ENCODE measurements at regions not wholly inside any gene's neighbourhood (a gene's known extent, or its start where the extent isn't known, plus 50 kb on each side); places are given as distances from the start of the nearest gene placed in this dataset.
"Not testable (repeated sequence)": the region's sequence is repeated elsewhere in the genome, so short reads cannot be mapped to it uniquely, and the experiment has no call there.

GRCh38 chr21:23968008-23968407 lies 1639.3 kb downstream of the MRPL39 start:
- H3K27ac Mint-ChIP-seq, result no peak overlapping the region
- H3K27me3 Mint-ChIP-seq, result no peaks in the 10 kb centered on the region
- H3K4me1 Mint-ChIP-seq (ENCODE audit: low read depth), result peaks cover 15% of the 10 kb centered on the region
- H3K9me3 Mint-ChIP-seq, result no peaks in the 10 kb centered on the region
- no peaks in the 10 kb centered on the region for H3K36me3 Mint-ChIP-seq (ENCODE audit: low read depth)
- H3K4me3 Mint-ChIP-seq, result no peak overlapping the region

GRCh38 chr21:23963454-23963853 lies 1643.8 kb downstream of the MRPL39 start:
- Mint-ChIP-seq H3K36me3 (ENCODE audit: low read depth) (no peaks in the 10 kb centered on the region), H3K4me1 (ENCODE audit: low read depth) (peaks cover 4% of the 10 kb centered on the region), H3K9me3 (no peaks in the 10 kb centered on the region)

GRCh38 chr21:23960769-23961168 lies 1646.5 kb downstream of the MRPL39 start:
- H3K9me3 Mint-ChIP-seq, result no peaks in the 10 kb centered on the region
- H3K27me3 Mint-ChIP-seq, result no peaks in the 10 kb centered on the region
- H3K27ac Mint-ChIP-seq, result no peak overlapping the region
- no peaks in the 10 kb centered on the region for H3K36me3 Mint-ChIP-seq (ENCODE audit: low read depth)
- peaks cover 4% of the 10 kb centered on the region for H3K4me1 Mint-ChIP-seq (ENCODE audit: low read depth)
- H3K4me3 Mint-ChIP-seq, result no peak overlapping the region

More at GRCh38 chr21:23963454-23963853, 1643.8 kb downstream of the MRPL39 start:
- H3K4me3 Mint-ChIP-seq, result no peak overlapping the region
- H3K27ac Mint-ChIP-seq, result no peak overlapping the region
- H3K27me3 Mint-ChIP-seq, result no peaks in the 10 kb centered on the region

- no peaks in the 10 kb centered on the region for H3K36me3 Mint-ChIP-seq (ENCODE audit: low read depth)
- peak overlapping the region; percentile 43 for H3K4me3 Mint-ChIP-seq
- no peaks in the 10 kb centered on the region for H3K27me3 Mint-ChIP-seq
- peaks cover 17% of the 10 kb centered on the region for H3K4me1 Mint-ChIP-seq (ENCODE audit: low read depth)
- no peak overlapping the region for H3K27ac Mint-ChIP-seq
- H3K9me3 Mint-ChIP-seq, result no peaks in the 10 kb centered on the region
Observed at GRCh38 chr21:23955135-23955843, 1652.0 kb downstream of the MRPL39 start.

- Mint-ChIP-seq H3K36me3 (ENCODE audit: low read depth) (no peaks in the 10 kb centered on the region), H3K27ac (no peak overlapping the region), H3K9me3 (no peaks in the 10 kb centered on the region), H3K27me3 (no peaks in the 10 kb centered on the region), H3K4me1 (ENCODE audit: low read depth) (peaks cover 31% of the 10 kb centered on the region), H3K4me3 (no peak overlapping the region)
Observed at GRCh38 chr21:23952269-23952668, 1655.0 kb downstream of the MRPL39 start.

GRCh38 chr21:23951251-23951650 lies 1656.0 kb downstream of the MRPL39 start:
- H3K27me3 Mint-ChIP-seq, result no peaks in the 10 kb centered on the region
- H3K4me1 Mint-ChIP-seq (ENCODE audit: low read depth), result peaks cover 31% of the 10 kb centered on the region
- peaks cover under 1% of the 10 kb centered on the region for H3K9me3 Mint-ChIP-seq
- no peak overlapping the region for H3K4me3 Mint-ChIP-seq
- H3K36me3 Mint-ChIP-seq (ENCODE audit: low read depth), result no peaks in the 10 kb centered on the region
- H3K27ac Mint-ChIP-seq, result no peak overlapping the region

- no peaks in the 10 kb centered on the region for H3K36me3 Mint-ChIP-seq (ENCODE audit: low read depth)
- H3K27me3 Mint-ChIP-seq, result no peaks in the 10 kb centered on the region
- peaks cover 23% of the 10 kb centered on the region for H3K4me1 Mint-ChIP-seq (ENCODE audit: low read depth)
- H3K4me3 Mint-ChIP-seq, result no peak overlapping the region
- H3K27ac Mint-ChIP-seq, result no peak overlapping the region
- peaks cover 3% of the 10 kb centered on the region for H3K9me3 Mint-ChIP-seq
Observed at GRCh38 chr21:23950344-23950743, 1656.9 kb downstream of the MRPL39 start.

- Mint-ChIP-seq H3K9me3 (peaks cover 3% of the 10 kb centered on the region), H3K4me1 (ENCODE audit: low read depth) (peaks cover 19% of the 10 kb centered on the region), H3K4me3 (no peak overlapping the region), H3K27ac (no peak overlapping the region), H3K36me3 (ENCODE audit: low read depth) (no peaks in the 10 kb centered on the region), H3K27me3 (no peaks in the 10 kb centered on the region)
Observed at GRCh38 chr21:23949493-23949892, 1657.8 kb downstream of the MRPL39 start.

- H3K9me3 Mint-ChIP-seq, result no peaks in the 10 kb centered on the region
- no peaks in the 10 kb centered on the region for H3K36me3 Mint-ChIP-seq (ENCODE audit: low read depth)
- H3K4me1 Mint-ChIP-seq (ENCODE audit: low read depth), result peaks cover 7% of the 10 kb centered on the region
- H3K4me3 Mint-ChIP-seq, result no peak overlapping the region
- H3K27ac Mint-ChIP-seq, result no peak overlapping the region
- no peaks in the 10 kb centered on the region for H3K27me3 Mint-ChIP-seq
Observed at GRCh38 chr21:23939369-23940065, 1667.8 kb downstream of the MRPL39 start.

- no peaks in the 10 kb centered on the region for H3K9me3 Mint-ChIP-seq
- H3K27me3 Mint-ChIP-seq, result no peaks in the 10 kb centered on the region
- H3K27ac Mint-ChIP-seq, result no peak overlapping the region
- no peak overlapping the region for H3K4me3 Mint-ChIP-seq
- H3K4me1 Mint-ChIP-seq (ENCODE audit: low read depth), result peaks cover 7% of the 10 kb centered on the region
- H3K36me3 Mint-ChIP-seq (ENCODE audit: low read depth), result no peaks in the 10 kb centered on the region
Observed at GRCh38 chr21:23936991-23937390, 1670.3 kb downstream of the MRPL39 start.

- no peak overlapping the region for H3K4me3 Mint-ChIP-seq
- no peaks in the 10 kb centered on the region for H3K9me3 Mint-ChIP-seq
- no peaks in the 10 kb centered on the region for H3K36me3 Mint-ChIP-seq (ENCODE audit: low read depth)
- peaks cover 7% of the 10 kb centered on the region for H3K4me1 Mint-ChIP-seq (ENCODE audit: low read depth)
- no peaks in the 10 kb centered on the region for H3K27me3 Mint-ChIP-seq
- H3K27ac Mint-ChIP-seq, result no peak overlapping the region
Observed at GRCh38 chr21:23936224-23936623, 1671.1 kb downstream of the MRPL39 start.

- no peak overlapping the region for H3K27ac Mint-ChIP-seq
- H3K27me3 Mint-ChIP-seq, result no peaks in the 10 kb centered on the region
- H3K36me3 Mint-ChIP-seq (ENCODE audit: low read depth), result no peaks in the 10 kb centered on the region
- H3K4me3 Mint-ChIP-seq, result no peak overlapping the region
- no peaks in the 10 kb centered on the region for H3K4me1 Mint-ChIP-seq (ENCODE audit: low read depth)
- no peaks in the 10 kb centered on the region for H3K9me3 Mint-ChIP-seq
Observed at GRCh38 chr21:23930565-23930964, 1676.7 kb downstream of the MRPL39 start.

- H3K4me3 Mint-ChIP-seq; H3K27me3 Mint-ChIP-seq; H3K27ac Mint-ChIP-seq; H3K36me3 Mint-ChIP-seq (ENCODE audit: low read depth); H3K9me3 Mint-ChIP-seq: not testable (repeated sequence)
- H3K4me1 Mint-ChIP-seq (ENCODE audit: low read depth), result peaks cover 19% of the 10 kb centered on the region
Observed at GRCh38 chr21:23926430-23926829, 1680.9 kb downstream of the MRPL39 start.

- no peaks in the 10 kb centered on the region for H3K9me3 Mint-ChIP-seq
- H3K4me1 Mint-ChIP-seq (ENCODE audit: low read depth), result peaks cover 25% of the 10 kb centered on the region
- H3K36me3 Mint-ChIP-seq (ENCODE audit: low read depth), result no peaks in the 10 kb centered on the region
- peaks cover 4% of the 10 kb centered on the region for H3K27me3 Mint-ChIP-seq
- H3K4me3 Mint-ChIP-seq, result no peak overlapping the region
- H3K27ac Mint-ChIP-seq, result peak overlapping the region; percentile 32
Observed at GRCh38 chr21:23921670-23922418, 1685.4 kb downstream of the MRPL39 start.

- H3K4me1 Mint-ChIP-seq (ENCODE audit: low read depth), result no peaks in the 10 kb centered on the region
- no peaks in the 10 kb centered on the region for H3K27me3 Mint-ChIP-seq
- no peak overlapping the region for H3K27ac Mint-ChIP-seq
- H3K4me3 Mint-ChIP-seq, result no peak overlapping the region
- H3K9me3 Mint-ChIP-seq, result peaks cover 12% of the 10 kb centered on the region
- H3K36me3 Mint-ChIP-seq (ENCODE audit: low read depth), result no peaks in the 10 kb centered on the region
Observed at GRCh38 chr21:23900727-23901126, 1706.6 kb downstream of the MRPL39 start.

Measured in stimulated activated naive CD8-positive, alpha-beta T cell treated with anti-CD3 and anti-CD28 coated beads, Interleukin-15, Interleukin-2, amounts not matched to agents 100 ng/mL and 50 ng/mL, for 24 hours (primary cell).